HepG2 (cell line): ENCODE measurements at regions not wholly inside any gene's neighbourhood (a gene's known extent, or its start where the extent isn't known, plus 50 kb on each side); places are given as distances from the start of the nearest gene placed in this dataset.

Experiments used
- FOXC1 ChIP-seq: sonication (generic); formaldehyde crosslinking; IDR thresholded peaks from 2 replicates; pipeline ENCODE4 v1.8.0; 2022; ENCODE audit warnings: mild to moderate bottlenecking, missing genetic modification reagents, borderline replicate concordance
- GLMP ChIP-seq: sonication (generic); formaldehyde crosslinking; IDR thresholded peaks from 2 replicates; pipeline ENCODE4 v1.9.0; 2021; ENCODE audit warnings: missing genetic modification reagents, mild to moderate bottlenecking, borderline replicate concordance
- HNF1A ChIP-seq, 2 experiments: sonication (generic) in 1 of 2; formaldehyde crosslinking in 1 of 2; IDR thresholded peaks; 2 replicates each; pipeline versions ENCODE4 v1.4.0 to v1.6.1; 2016 to 2020; ENCODE audit warnings: borderline replicate concordance in 1 of 2, low read depth in 1 of 2, mild to moderate bottlenecking in 1 of 2, missing genetic modification reagents in 1 of 2
- JARID2 ChIP-seq: sonication (generic); formaldehyde crosslinking; IDR thresholded peaks from 2 replicates; pipeline ENCODE4 v1.8.1; 2023; ENCODE audit warnings: missing genetic modification reagents, inconsistent platforms; ENCODE audit not compliant: insufficient replicate concordance
- PAF1 ChIP-seq: IDR thresholded peaks from 2 replicates; pipeline ENCODE4 v1.6.1; 2016; ENCODE audit warnings: missing genetic modification reagents, missing compliant biosample characterization
- RARG ChIP-seq: sonication (generic); formaldehyde crosslinking; IDR thresholded peaks from 2 replicates; pipeline ENCODE4 v1.4.0; 2020; ENCODE audit warnings: low read depth, mild to moderate bottlenecking, missing genetic modification reagents
- ZBTB25 ChIP-seq: IDR thresholded peaks from 2 replicates; pipeline ENCODE4 v1.6.1; 2018; ENCODE audit warnings: missing genetic modification reagents
- ZNF160 ChIP-seq: sonication (generic); formaldehyde crosslinking; IDR thresholded peaks from 2 replicates; pipeline ENCODE4 v1.8.0; 2022; ENCODE audit warnings: mild to moderate bottlenecking, inconsistent platforms, missing genetic modification reagents
- TF ChIP-seq, protein P1 (sequence below): IDR thresholded peaks from 2 replicates; pipeline ENCODE4 v1.6.1; 2012; ENCODE audit warnings: low read length, improper control_type of control experiment
- TF ChIP-seq, protein P2 (sequence below): IDR thresholded peaks from 2 replicates; pipeline ENCODE4 v1.6.1; 2016
- TF ChIP-seq, protein P3 (sequence below): sonication (generic); formaldehyde crosslinking; IDR thresholded peaks from 2 replicates; pipeline ENCODE4 v1.4.0; 2020; ENCODE audit warnings: missing genetic modification reagents, mild to moderate bottlenecking, borderline replicate concordance
- TF ChIP-seq, protein P4 (sequence below): sonication (generic); formaldehyde crosslinking; IDR thresholded peaks from 2 replicates; pipeline ENCODE4 v1.5.0; 2020; ENCODE audit warnings: missing genetic modification reagents, mild to moderate bottlenecking, borderline replicate concordance

- TF ChIP-seq ZBTB25 (no peak), HNF1A (IDR thresholded peaks at IDR 0.05; ENCODE audit: low read depth) (no peak), HNF1A (CRISPR knock-in tag; IDR thresholded peaks at IDR 0.05; ENCODE audit: borderline replicate concordance) (no peak), FOXC1 (CRISPR knock-in tag) (no peak), PAF1 (no peak), ZNF160 (CRISPR knock-in tag) (no peak), GLMP (CRISPR knock-in tag) (no peak), RARG (CRISPR knock-in tag) (no peak), JARID2 (no peak)
- TF ChIP-seq, protein P1, sequence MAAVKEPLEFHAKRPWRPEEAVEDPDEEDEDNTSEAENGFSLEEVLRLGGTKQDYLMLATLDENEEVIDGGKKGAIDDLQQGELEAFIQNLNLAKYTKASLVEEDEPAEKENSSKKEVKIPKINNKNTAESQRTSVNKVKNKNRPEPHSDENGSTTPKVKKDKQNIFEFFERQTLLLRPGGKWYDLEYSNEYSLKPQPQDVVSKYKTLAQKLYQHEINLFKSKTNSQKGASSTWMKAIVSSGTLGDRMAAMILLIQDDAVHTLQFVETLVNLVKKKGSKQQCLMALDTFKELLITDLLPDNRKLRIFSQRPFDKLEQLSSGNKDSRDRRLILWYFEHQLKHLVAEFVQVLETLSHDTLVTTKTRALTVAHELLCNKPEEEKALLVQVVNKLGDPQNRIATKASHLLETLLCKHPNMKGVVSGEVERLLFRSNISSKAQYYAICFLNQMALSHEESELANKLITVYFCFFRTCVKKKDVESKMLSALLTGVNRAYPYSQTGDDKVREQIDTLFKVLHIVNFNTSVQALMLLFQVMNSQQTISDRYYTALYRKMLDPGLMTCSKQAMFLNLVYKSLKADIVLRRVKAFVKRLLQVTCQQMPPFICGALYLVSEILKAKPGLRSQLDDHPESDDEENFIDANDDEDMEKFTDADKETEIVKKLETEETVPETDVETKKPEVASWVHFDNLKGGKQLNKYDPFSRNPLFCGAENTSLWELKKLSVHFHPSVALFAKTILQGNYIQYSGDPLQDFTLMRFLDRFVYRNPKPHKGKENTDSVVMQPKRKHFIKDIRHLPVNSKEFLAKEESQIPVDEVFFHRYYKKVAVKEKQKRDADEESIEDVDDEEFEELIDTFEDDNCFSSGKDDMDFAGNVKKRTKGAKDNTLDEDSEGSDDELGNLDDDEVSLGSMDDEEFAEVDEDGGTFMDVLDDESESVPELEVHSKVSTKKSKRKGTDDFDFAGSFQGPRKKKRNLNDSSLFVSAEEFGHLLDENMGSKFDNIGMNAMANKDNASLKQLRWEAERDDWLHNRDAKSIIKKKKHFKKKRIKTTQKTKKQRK, result no peak
- TF ChIP-seq, protein P2, sequence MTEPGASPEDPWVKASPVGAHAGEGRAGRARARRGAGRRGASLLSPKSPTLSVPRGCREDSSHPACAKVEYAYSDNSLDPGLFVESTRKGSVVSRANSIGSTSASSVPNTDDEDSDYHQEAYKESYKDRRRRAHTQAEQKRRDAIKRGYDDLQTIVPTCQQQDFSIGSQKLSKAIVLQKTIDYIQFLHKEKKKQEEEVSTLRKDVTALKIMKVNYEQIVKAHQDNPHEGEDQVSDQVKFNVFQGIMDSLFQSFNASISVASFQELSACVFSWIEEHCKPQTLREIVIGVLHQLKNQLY (CRISPR knock-in tag), result no peak
- TF ChIP-seq, protein P3, sequence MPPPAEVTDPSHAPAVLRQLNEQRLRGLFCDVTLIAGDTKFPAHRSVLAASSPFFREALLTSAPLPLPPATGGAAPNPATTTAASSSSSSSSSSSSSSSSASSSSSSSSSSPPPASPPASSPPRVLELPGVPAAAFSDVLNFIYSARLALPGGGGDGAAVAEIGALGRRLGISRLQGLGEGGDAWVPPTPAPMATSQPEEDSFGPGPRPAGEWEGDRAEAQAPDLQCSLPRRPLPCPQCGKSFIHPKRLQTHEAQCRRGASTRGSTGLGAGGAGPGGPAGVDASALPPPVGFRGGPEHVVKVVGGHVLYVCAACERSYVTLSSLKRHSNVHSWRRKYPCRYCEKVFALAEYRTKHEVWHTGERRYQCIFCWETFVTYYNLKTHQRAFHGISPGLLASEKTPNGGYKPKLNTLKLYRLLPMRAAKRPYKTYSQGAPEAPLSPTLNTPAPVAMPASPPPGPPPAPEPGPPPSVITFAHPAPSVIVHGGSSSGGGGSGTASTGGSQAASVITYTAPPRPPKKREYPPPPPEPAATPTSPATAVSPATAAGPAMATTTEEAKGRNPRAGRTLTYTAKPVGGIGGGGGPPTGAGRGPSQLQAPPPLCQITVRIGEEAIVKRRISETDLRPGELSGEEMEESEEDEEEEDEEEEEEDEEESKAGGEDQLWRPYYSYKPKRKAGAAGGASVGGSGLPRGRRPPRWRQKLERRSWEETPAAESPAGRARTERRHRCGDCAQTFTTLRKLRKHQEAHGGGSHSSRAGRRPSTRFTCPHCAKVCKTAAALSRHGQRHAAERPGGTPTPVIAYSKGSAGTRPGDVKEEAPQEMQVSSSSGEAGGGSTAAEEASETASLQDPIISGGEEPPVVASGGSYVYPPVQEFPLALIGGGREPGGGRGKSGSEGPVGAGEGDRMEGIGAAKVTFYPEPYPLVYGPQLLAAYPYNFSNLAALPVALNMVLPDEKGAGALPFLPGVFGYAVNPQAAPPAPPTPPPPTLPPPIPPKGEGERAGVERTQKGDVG, result no peak
- TF ChIP-seq, protein P4, sequence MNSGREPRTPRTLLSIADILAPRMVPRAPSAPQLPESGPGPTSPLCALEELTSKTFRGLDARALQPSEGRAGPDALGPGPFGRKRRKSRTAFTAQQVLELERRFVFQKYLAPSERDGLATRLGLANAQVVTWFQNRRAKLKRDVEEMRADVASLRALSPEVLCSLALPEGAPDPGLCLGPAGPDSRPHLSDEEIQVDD (CRISPR knock-in tag), result no peak
- TF ChIP-seq, all 625 proteins: peak for 0
Observed at GRCh38 chr3:106349191-106349881, 480.5 kb upstream of the CBLB start (continued).
